ENCODE measurements at regions not wholly inside any gene's neighbourhood (a gene's known extent, or its start where the extent isn't known, plus 50 kb on each side); places are given as distances from the start of the nearest gene placed in this dataset.

DNA sequence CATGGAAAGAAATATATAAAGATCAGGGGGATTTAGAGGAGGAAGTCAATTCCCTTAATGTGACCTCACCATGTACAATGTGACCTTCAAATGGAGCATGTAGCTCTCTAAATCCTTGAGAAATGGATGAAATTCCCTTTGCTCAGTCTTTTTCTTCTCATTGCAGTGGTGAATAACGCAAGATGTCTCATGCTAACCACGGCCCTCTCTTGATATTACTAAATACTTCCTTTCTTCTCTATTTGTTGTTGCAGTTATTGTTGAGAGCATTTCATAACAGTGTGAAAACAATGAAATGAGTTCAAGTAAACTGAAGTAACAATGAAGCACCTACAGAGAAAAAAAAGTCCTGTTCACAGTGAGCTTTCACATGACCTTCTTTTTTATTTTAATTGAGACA, 55.6 kb downstream of the ZNF281 start:
- no peak for DNase-seq (ENCODE audit: low spot score)

DNA sequence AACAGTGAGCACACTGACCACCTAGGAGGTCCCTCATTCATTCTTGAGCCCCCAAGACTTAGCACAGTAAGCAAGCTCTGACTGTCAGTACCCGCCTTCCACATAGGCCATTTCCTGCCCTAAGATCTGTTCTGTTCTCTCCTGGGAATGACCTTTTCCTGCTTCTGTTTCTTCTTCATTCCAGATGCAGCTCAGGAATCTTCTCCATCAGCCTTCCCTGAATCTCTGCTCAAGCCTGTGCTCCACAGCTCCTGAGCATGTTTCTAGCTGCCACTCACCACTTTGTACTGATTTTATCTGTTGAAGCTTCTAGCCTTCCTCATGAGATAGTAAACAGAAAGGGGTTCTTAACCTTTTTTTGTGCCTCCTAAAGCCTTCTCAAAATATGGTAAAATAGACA, 56.6 kb downstream of the ZNF281 start:
- DNase-seq (ENCODE audit: low spot score): no peak

DNA sequence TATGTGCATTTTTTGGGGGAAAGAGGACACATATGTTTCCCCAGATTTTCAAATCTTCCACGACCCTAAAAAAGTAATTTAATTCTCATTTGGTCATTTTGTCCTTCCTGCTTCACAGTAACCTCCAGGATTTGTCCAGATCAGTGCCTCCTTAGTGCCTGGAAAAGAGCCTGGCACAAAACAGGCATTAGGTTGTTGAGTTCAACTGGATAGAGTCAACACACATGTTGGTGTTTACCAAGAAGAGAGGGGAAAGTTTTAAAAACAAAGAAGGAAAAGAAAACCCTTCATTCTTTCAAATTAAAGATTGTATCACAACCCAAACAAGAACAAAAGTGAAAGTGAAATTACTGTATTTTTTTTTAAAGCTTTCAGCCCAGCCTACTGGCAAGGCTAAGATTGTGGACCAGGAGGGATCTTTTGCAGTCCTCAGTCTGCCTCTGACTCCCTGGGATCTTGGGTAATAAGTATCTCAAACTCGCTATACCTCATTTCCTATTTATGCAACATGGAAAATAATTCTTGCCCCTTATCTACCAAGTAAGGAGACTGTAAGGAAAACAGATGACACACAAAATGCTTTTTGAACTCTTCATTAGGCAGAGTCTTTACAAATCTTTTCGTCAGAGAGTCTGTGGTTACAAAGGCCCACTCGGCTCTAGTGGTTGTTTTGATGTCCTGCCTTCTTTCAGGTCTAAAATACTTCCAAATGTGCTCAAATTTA, 57.8 kb downstream of the ZNF281 start:
- peak; percentile 7 for DNase-seq (ENCODE audit: low spot score)

DNA sequence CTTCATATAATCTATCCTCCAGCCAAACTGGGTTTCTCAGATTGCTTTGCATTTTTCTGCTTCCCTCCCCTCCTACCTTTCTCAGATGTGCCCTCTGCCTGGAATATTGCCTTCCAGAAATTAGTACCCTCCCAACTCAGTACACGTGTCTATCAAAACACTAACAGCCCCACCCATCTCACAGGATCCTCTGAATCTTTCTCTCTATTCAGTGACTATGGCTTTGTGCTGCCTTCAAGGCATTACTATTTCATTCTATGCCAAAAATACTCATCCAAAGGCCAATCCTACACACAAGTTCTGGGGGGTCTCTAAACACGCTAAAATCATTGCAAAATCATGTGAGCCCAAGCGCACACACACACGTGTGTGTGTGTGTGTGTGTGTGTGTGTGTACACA, 58.4 kb downstream of the ZNF281 start:
- no peak for DNase-seq (ENCODE audit: low spot score)

GRCh38 chr1:200346700-200347099, 63.1 kb downstream of the ZNF281 start:
- DNase-seq (ENCODE audit: low spot score): no peak

- DNase-seq (ENCODE audit: low spot score): no peak
Measured at GRCh38 chr1:200345520-200345919, 64.3 kb downstream of the ZNF281 start.

GRCh38 chr1:200343874-200344273, 66.0 kb downstream of the ZNF281 start:
- DNase-seq (ENCODE audit: low spot score): no peak

GRCh38 chr1:200342511-200343311, 67.1 kb downstream of the ZNF281 start:
- no peak for DNase-seq (ENCODE audit: low spot score)

GRCh38 chr1:200338451-200338850, 71.4 kb downstream of the ZNF281 start:
- no peak for DNase-seq (ENCODE audit: low spot score)

- no peak for DNase-seq (ENCODE audit: low spot score)
Measured at GRCh38 chr1:200337831-200338230, 72.0 kb downstream of the ZNF281 start.

DNA sequence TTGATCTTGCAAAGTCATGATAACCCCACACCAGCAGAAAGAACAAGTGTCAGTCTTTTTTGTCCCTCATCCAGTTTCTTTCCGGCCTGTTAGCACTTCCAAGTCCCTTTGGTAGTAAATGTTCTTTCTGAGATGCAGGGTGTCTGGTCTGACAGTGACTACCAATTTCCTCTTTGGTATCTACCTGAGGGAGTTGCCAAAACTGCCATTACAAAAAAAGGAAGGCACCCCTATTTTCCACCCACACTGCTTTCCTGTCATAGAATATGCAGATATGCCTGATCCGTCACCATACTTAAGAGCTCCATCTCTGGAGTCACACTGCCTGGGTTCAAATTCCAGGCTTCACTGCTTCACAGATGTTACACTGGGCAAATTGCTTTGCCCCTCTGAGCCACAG, 72.4 kb downstream of the ZNF281 start:
- DNase-seq (ENCODE audit: low spot score): no peak

GRCh38 chr1:200336901-200337391, 72.9 kb downstream of the ZNF281 start:
- DNase-seq (ENCODE audit: low spot score): no peak

- DNase-seq (ENCODE audit: low spot score): no peak
Measured at GRCh38 chr1:200336101-200336845, 73.6 kb downstream of the ZNF281 start.

DNA sequence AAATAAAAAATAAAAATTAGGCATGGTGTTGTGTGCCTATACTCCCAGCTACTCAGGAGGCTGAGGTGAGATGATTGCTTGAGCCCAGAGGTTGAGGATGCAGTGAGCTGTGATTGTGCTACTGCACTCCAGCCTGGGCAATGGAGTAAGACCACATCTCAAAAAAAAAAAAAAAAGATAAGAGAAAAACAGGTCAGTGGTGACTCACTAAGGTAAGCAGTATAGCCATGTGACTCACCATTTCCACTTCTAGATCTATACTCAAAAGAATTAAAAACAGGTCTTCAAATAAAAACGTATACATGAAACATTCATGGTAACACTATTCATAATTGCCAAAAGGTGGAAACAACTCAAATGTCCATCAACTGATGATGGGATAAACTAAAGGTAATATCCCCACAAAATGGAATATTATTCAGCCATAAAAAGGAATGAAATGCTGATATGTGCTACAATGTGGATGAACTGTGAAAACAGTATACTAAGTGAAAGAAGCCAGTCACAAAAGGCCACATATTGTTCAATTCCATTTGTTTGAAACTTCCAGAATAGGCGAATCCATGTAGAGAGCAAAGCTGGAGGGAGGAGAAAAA, 75.1 kb downstream of the ZNF281 start:
- no peak for DNase-seq (ENCODE audit: low spot score)

DNA sequence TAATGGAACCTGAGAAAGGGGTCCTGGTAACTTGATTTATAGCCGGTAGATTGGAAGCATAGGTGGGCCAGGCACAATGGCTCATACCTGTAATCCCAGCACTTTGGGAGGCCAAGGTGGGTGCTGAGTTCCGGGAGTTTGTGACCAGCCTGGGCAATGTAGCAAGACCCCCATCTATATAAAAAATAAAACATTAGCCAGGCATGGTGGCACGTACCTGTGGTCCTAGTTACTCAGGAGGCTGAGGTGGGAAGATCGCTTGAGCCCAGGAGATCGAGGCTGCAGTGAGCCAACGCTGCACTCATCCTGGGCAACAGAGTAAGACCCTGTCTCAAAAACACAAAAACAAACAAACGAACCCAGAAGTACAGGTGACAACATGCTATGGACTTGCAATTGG, 76.5 kb downstream of the ZNF281 start:
- no peak for DNase-seq (ENCODE audit: low spot score)

DNA sequence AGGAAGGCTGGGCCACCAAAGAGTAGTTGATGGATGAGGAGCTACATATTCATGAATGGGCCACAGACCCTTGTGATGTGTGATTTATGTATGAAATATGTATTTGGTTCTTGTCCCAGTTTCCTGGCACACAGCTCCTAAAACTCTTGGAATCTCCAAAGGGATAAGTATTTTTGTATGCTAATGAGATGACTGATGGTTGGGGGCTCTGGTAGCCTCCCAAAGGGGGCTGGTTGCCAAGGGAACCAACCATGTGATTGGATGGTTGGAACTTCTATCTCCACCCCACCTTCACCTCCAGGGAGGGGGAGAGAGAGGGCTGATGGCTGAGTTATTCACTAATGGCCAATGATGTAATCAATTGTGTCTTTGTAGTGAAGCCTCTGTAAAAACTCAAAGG, 77.1 kb downstream of the ZNF281 start:
- no peak for DNase-seq (ENCODE audit: low spot score)

DNA sequence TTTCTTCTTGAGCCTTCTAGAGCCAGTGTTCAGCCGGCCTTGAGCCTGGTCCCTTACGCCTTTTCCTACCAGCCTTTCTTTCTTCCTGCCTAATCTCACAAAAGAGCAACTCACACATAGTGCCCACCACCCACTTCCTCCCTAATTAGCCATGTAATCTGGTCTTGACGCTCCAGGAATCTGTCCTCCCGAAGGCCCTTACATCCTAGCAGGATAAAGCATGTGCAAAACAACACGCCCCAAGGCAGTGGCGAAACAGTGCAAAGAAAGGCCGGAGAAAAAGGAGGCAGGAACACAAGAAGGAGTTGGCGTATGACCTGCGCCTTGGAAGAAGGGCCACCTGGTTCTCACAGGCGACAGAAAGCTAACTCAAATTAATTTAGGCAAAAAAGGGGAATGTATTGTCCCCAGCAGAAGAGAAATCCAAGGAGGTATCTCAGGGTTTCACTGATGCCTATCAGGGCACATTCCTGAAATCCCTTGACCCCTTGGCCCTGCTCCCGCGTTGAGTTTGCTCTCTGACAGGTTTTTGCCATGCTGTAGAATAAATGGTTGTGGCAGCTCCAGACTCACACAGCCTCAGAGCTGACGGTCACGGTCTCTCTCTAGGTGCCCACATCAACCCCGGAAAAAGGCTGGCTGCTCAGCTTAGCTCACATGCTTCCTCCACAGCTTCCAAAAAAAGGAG, 79.0 kb downstream of the ZNF281 start:
- DNase-seq (ENCODE audit: low spot score): no peak

GRCh38 chr1:200329208-200329882, 80.5 kb downstream of the ZNF281 start:
- DNase-seq (ENCODE audit: low spot score): no peak

DNA sequence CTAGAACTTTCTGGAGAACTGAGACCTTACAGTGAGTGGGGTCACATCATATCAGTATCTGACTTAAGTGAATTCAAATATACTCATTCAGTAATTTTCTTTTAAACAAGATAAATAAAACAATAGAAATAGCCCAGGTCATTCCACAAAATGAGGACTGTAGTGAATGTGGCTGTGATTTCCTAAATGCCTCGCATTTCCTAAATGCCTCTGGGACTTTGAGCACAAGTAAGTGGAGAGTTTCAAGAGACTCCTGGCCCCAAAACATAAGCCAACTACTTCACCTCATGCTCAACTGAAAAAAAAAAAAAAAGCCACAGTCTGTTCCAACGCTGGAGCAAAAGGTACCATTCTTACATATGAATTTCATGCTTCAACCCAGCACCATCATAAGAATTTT, 81.5 kb downstream of the ZNF281 start:
- DNase-seq (ENCODE audit: low spot score): no peak

DNA sequence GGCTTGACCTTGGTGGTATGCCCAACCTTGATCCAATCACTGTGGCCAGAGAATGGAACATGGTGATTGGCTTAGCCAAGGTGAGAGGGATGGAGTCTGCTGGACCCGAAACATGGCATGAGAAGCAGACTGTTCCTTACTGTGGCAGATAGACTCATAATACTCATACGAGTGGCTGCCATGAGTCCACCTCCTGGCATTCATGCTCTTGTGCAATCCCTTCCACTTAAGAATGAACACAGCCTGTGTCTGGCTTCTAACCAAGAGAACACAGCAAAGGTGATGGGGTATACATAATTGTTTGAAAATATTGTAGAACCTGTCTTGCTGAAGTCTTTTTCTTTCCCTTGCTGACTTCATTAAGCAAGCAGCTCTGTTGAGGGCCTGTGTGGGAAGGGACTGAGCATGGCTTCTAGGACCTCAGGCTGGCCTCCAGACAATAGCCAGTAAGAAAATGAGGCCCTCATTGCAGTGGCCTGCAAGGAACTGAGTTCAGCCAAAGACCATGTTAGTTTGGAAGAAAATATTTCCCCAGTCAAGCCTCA, 85.9 kb downstream of the ZNF281 start:
- DNase-seq (ENCODE audit: low spot score): no peak

DNA sequence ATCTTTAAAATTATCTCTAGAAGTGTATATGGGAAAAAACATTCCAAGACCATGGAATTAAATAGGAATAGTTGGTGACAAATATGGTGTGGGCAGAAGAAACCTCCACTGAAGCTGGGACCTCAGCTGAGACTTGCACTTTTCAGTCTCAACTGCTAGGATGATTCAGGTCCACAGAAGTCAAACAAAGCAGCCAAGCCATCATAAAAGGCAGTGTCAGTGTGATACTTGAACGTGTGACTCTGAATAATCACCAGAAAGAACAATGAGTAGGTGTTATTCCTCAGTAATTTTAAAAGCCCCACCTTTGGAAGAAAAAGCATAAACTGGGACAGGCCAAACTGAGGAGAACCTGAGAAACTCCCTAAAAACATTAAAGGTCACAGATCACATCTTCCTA, 90.7 kb downstream of the ZNF281 start:
- no peak for DNase-seq (ENCODE audit: low spot score)

Measured in hematopoietic multipotent progenitor cell treated with erythropoietin and hydrocortisone succinate and interleukin-3 and kit ligand, for 15 days (in vitro differentiated cells).